RPMI8226 (cell line): ENCODE measurements at regions not wholly inside any gene's neighbourhood (a gene's known extent, or its start where the extent isn't known, plus 50 kb on each side); places are given as distances from the start of the nearest gene placed in this dataset.

Experiments used
- DNase-seq: peaks from one replicate; pipeline ENCODE4 v3.0.0-alpha.2; 2015

DNA sequence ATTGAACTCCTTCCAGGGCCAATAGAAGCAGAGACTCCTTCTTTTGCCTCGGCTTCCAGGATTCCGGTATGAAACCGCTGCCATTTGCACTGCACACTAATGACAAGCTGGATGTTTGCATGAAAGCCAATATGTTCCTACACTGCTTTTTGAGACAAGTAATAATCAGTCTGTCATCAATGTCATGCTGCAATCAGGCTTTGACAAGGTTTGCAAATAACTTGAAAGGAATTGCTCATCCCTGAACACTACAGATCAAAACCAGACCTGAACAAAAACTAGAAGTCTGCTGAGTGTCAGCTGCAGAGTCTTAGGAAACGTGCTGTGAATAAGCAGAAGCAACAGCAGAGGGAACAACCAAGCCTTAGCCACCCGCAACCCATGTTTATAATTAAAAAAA lies 720.7 kb upstream of the CXADR start:
- DNase-seq = no peak

GRCh38 chr21:16794950-16795349 lies 717.9 kb upstream of the CXADR start:
- DNase-seq = no peak

DNA sequence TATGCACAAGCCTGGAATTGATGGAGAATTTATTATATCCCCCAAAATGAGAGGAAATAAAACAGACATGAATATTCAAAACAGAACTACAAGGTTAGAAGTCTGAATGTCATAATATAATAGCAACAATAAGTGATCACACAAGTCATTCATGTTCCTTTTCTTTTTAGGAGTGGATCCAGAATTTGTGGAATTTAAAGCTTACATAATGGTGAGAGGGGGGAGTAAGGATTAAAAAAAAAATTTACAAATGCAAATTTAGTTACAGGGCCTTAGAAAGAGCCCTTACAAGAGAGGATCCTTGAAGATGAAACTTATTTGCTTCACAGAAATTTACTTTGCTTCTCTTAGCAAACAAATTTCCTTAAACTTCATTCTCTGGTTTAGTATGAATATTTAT lies 716.1 kb upstream of the CXADR start:
- DNase-seq = no peak

DNA sequence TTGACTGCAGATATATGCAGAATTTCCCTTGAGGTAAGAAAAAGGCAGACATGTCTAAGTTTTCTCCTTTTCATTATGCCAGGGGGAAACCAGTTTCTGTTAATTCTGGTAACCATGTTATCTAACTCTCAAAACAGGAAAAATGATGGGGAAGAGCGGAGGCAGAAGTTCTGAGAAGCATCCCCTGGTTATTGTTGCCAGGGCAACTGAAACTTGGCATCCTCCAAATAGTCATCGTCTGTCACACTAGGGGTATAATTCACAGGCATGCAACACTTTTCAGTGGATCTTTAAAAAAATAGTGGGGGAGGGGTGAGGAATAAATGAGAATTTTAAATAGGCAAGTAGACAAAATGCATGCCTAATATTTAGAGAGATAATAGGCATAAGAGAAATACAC lies 715.3 kb upstream of the CXADR start:
- DNase-seq = no peak

- no peak for DNase-seq
These were observed 714.9 kb upstream of the CXADR start for GRCh38 chr21:16797966-16798365.

DNA sequence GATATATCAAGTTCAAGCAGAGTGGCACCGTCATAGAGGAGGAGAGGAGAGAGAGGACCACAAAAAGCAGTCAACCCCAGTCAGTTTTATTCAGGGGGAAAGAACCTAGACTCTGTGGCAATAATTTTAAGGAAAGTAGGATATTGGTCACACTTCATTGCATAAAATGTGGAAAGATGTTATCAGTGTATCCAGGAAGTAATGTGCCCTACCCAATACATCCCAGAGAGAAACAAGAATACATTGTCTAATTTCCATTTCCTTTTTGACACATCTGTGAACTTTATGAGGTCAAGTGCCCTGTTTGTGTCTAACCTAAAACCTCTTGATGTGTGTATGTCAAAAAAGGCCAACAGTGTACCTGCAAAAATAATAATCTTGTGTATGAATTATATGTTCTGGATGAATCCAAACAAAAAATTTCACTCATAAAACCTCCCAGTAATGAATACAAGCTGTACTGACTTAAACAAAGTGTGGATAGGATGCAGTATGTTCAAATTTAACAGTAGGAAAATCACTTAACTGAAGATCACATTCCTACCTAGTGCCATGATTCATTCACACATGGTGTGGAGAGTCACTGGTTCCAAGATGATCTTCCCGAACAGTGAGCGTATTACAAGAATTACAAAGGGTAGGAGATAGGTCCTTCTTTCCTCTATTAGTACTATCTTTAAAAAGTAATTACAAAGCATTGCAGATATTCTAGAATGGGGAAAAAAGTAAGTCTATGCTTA lies 712.1 kb upstream of the CXADR start:
- no peak for DNase-seq

GRCh38 chr21:16811011-16811410 lies 701.8 kb upstream of the CXADR start:
- DNase-seq = no peak

DNA sequence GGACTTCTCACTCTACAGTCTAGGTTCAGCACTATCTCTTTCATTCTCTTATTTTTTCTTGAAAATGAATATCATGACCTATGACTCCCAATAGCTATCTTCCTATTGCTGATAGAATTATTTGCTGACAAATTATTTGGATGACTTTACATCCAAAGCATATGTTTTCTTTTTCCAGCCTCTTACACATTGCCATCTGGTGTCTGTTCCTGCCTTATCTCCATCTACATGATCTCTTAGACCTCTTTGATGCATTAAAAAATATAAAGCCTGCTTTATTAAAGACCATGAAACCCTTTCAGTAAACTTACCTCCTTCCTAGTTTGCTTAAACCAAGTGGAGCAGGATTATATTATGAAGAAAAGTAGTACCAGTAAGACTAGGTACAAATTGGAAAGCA lies 700.9 kb upstream of the CXADR start:
- no peak for DNase-seq

DNA sequence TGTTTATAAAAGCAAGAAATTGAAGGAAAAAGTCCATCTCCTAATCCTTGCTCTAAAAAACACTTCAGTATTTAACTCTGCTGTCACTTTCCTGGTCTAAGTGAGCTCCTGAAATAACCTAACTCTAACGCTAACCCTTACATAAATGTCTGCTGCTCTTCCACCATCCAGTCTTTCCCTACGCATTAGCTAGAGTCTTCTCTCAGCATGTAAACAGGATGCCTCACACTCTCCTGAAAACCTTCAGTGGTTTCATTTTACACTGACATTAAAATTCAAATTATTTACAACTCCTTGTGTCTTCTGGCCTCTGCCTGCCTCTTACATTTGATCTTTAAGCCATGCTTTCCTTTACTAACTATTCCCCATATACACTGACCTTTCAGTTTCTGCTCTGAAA lies 697.6 kb upstream of the CXADR start:
- DNase-seq = no peak

GRCh38 chr21:16821588-16821987 lies 691.3 kb upstream of the CXADR start:
- DNase-seq = no peak

GRCh38 chr21:16829532-16829931 lies 683.3 kb upstream of the CXADR start:
- no peak for DNase-seq

GRCh38 chr21:16832791-16833190 lies 680.1 kb upstream of the CXADR start:
- DNase-seq = no peak

- no peak for DNase-seq
These were observed 678.1 kb upstream of the CXADR start for GRCh38 chr21:16834791-16835190.

DNA sequence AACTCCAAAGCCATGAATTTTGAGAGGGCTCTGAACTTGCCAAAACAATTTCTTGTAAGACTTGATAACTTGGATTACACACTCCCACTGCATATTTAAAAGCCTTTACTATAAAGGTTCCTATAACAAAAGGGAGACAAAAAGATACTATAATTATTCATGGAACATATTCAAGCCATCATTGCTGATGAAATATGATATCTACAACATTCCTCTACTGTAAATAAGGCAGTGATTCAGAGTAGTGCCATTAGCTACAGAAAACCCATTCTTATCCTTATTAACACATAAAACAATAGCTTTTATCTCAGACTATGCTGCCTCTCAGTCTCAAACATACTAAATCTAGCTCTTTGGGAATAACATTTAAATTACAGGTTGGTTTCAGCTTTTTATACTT lies 675.5 kb upstream of the CXADR start:
- no peak for DNase-seq

DNA sequence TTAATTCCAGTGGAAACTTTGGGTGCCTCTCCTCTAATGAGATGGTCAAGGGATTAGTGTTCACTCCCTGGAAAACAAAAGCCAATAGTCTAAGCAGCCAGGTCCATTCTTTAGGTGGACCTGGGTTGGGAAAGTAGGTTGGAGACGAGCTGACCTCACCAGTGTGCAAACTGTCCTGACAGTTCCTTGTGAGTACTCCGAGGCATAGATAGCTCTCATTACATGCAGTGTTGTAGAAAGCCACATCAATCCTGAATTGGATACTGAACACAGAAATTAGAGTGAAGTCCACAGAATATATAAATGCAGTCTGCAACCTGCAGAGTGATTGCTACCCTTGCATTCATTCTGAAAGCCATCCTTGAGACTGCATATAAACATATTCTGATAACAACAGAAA lies 675.1 kb upstream of the CXADR start:
- no peak for DNase-seq

GRCh38 chr21:16838331-16838730 lies 674.5 kb upstream of the CXADR start:
- DNase-seq = peak; percentile 50

DNA sequence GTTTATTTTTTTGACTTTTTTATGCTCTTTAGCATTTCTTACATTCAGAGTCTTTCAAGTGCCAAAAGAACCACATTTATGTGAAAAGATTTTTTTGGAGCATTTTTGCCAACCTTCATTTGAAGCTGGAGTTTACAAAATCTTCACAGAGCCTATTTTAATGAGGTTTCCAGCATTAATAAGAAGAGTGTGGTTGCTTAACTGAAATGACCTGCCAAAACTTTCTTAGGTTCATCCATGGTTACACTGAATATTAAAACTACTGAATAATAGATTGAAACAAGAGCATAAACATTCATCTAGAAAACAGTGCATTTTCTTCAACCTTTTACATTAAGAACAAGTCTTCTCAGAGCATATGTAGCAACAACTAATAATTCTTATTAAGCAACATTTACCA lies 672.3 kb upstream of the CXADR start:
- no peak for DNase-seq

- DNase-seq = peak; percentile 49
These were observed 670.7 kb upstream of the CXADR start for GRCh38 chr21:16841975-16842695.

- DNase-seq = no peak
These were observed 670.2 kb upstream of the CXADR start for GRCh38 chr21:16842696-16843035.

DNA sequence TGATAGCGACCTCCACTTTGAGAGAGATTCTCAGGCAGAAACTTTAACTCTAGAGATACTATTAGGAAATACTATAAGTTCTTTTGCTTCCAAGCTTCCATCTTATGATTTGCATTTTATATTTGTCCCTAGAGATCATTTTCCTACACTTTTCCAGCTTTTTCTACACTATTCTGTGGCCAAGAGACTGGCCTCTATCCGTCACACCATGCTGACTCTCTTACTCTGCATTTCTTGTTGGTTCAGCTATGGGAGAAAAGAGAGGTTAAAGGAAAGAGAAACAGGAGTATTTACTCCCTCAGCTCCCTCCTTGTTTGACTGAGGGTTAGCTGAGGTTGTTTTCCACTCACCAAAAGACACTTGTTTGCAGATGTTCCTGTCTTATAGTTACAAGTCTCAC lies 665.6 kb upstream of the CXADR start:
- DNase-seq = no peak

- no peak for DNase-seq
These were observed 661.8 kb upstream of the CXADR start for GRCh38 chr21:16851054-16851453.

- DNase-seq = no peak
These were observed 657.6 kb upstream of the CXADR start for GRCh38 chr21:16855164-16855667.

DNA sequence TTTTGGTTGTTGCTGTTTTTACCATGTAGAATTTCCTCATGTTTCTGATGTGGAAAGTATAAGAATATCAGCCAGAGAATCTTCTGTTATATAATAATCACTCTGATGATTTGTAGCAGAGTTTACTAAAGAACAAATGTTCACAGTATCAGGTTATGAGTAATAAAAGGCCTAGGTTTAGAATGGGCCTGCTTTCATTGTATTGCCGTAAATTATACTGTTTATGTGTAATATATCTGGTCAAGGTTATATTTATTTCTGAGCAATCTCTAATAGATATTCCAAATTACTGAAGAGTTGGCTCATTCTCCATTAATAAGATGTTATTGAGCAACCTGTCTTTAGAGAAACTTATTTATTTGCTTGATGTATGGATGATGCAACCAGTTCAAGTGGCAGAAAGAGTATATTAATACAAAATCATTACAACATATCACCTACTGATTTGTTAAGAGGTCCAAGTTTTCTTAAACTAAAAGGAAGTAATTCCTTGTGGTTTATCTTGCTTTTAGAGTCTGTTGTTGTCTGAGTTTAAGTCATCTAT lies 649.4 kb upstream of the CXADR start:
- DNase-seq = no peak

DNA sequence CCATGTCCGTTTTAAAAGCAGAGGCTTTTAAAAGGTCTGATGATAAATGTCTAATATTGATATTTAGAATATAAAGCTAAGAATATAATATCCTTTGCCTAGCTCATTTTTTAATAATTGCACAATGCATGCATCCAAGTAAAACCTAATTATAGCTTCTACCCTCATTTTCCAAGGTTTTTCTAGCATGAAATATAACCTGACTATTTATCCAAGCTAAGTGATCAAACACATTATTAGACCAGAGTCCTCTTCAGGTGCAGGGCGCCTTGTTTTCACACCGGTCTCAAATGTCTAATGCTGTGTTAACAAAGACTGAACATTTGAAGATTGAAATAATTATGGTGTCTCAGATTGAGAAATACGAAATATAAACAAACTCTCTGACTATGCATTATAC lies 648.9 kb upstream of the CXADR start:
- no peak for DNase-seq
